ENCODE measurements at regions not wholly inside any gene's neighbourhood (a gene's known extent, or its start where the extent isn't known, plus 50 kb on each side); places are given as distances from the start of the nearest gene placed in this dataset.

GRCh38 chr11:128021349-128022006 lies 565.9 kb downstream of the ETS1 start:
- Histone ChIP-seq H3K4me3 (no peak overlapping the region), H3K4me1 (ENCODE audit: control insufficient read depth, insufficient read depth, low read length) (no peaks in the 10 kb centered on the region), H3K27ac (ENCODE audit: control insufficient read depth, insufficient read depth) (no peak overlapping the region), H4K20me1 (ENCODE audit: control insufficient read depth, insufficient read depth) (no peaks in the 10 kb centered on the region), H3K9me3 (replicated peaks; ENCODE audit: control insufficient read depth, insufficient read depth, low read length) (no peaks in the 10 kb centered on the region), H3K4me2 (ENCODE audit: control insufficient read depth, insufficient read depth) (no peak overlapping the region), H2AFZ (ENCODE audit: control insufficient read depth, low read depth, low read length) (no peak overlapping the region), H3K79me2 (ENCODE audit: control insufficient read depth, insufficient read depth, low read length) (no peaks in the 10 kb centered on the region), H3K9ac (ENCODE audit: control insufficient read depth, insufficient read depth, low read length) (no peak overlapping the region), H3K36me3 (ENCODE audit: control insufficient read depth in 2 of 2, insufficient read depth in 2 of 2, low read length in 1 of 2) (no peaks in the 10 kb centered on the region), H3K27me3 (replicated peaks in 1 of 2; ENCODE audit: control insufficient read depth in 2 of 2, insufficient read depth in 2 of 2, low read length in 1 of 2) (no peaks in the 10 kb centered on the region; a peak in 1 of 4 replicates)
- POLR2A ChIA-PET: no interaction called here
- no TSS peak for BruUV-seq (replicated peaks)
- FAIRE-seq (no peak), DNase-seq (ENCODE audit: low read depth, low spot score) (no peak), ATAC-seq (no peak)
- 25% methylated on average over 5 of the region's 5 CpGs for WGBS (ENCODE audit: insufficient coverage, insufficient replicate concordance, low lambda C conversion rate, missing lambda C conversion rate)
- in situ Hi-C loops (cut with MboI) (loop anchor here (10.0 kb wide), 1 partner anchor 833 kb away; no protein-coding TSS in a partner anchor), intact Hi-C loops (cut with micrococcal nuclease; ENCODE audit: unreplicated experiment) (no loop called here)
- SMC1A ChIA-PET (ENCODE audit: uncharacterized antibody, unreplicated experiment): interaction anchor here (1.4 kb wide), 1 partner anchor 10 kb away, joined by 4 read pairs; no protein-coding TSS in a partner anchor
- CTCF ChIA-PET: interaction anchor here (1.2 kb wide), 1 partner anchor 8 kb away, joined by 4 read pairs; no protein-coding TSS in a partner anchor
- RAD21 ChIA-PET (ENCODE audit: unreplicated experiment): no interaction called here
- TF ChIP-seq STAT1 (conservative IDR thresholded peaks at IDR 0.05) (no peak), NR2C2 (IDR thresholded peaks at IDR 0.05; ENCODE audit: borderline replicate concordance, control insufficient read depth, insufficient read length, low read depth) (no peak), SUPT20H (IDR thresholded peaks at IDR 0.05; ENCODE audit: borderline replicate concordance, control insufficient read depth, low read depth, low read length) (no peak), RELA (IDR thresholded peaks at IDR 0.05; ENCODE audit: borderline replicate concordance, partially characterized antibody) (no peak)

- H3K27ac ChIP-seq (ENCODE audit: control insufficient read depth, insufficient read depth): no peak overlapping the region
- intact Hi-C loops (cut with micrococcal nuclease; ENCODE audit: unreplicated experiment): no loop called here
- in situ Hi-C loops (cut with MboI): no loop called here
- H3K79me2 ChIP-seq (ENCODE audit: control insufficient read depth, insufficient read depth, low read length): no peaks in the 10 kb centered on the region
- no peaks in the 10 kb centered on the region for H3K36me3 ChIP-seq (ENCODE audit: control insufficient read depth in 2 of 2, insufficient read depth in 2 of 2, low read length in 1 of 2)
- FAIRE-seq (no peak), DNase-seq (ENCODE audit: low read depth, low spot score) (no peak), ATAC-seq (no peak)
- H3K9me3 ChIP-seq (replicated peaks; ENCODE audit: control insufficient read depth, insufficient read depth, low read length): no peaks in the 10 kb centered on the region
- no peak overlapping the region for H3K9ac ChIP-seq (ENCODE audit: control insufficient read depth, insufficient read depth, low read length)
- no TSS peak for BruUV-seq (replicated peaks)
- no peak overlapping the region for H3K4me3 ChIP-seq
- H2AFZ ChIP-seq (ENCODE audit: control insufficient read depth, low read depth, low read length): no peak overlapping the region
- SMC1A ChIA-PET (ENCODE audit: uncharacterized antibody, unreplicated experiment): no interaction called here
- no peaks in the 10 kb centered on the region; a peak in 1 of 4 replicates for H3K27me3 ChIP-seq (replicated peaks in 1 of 2; ENCODE audit: control insufficient read depth in 2 of 2, insufficient read depth in 2 of 2, low read length in 1 of 2)
- POLR2A ChIA-PET: no interaction called here
- H4K20me1 ChIP-seq (ENCODE audit: control insufficient read depth, insufficient read depth): no peaks in the 10 kb centered on the region
- no peak overlapping the region for H3K4me2 ChIP-seq (ENCODE audit: control insufficient read depth, insufficient read depth)
- CTCF ChIA-PET: no interaction called here
- RAD21 ChIA-PET (ENCODE audit: unreplicated experiment): no interaction called here
- 95% methylated on average over 5 of the region's 6 CpGs for WGBS (ENCODE audit: insufficient coverage, insufficient replicate concordance, low lambda C conversion rate, missing lambda C conversion rate)
- no peaks in the 10 kb centered on the region for H3K4me1 ChIP-seq (ENCODE audit: control insufficient read depth, insufficient read depth, low read length)
- TF ChIP-seq ELK1 (IDR thresholded peaks at IDR 0.05; ENCODE audit: low read depth, low read length) (no peak), PBX3 (IDR thresholded peaks at IDR 0.05; ENCODE audit: insufficient replicate concordance, low read depth, low read length) (no peak), POU2F2 (IDR thresholded peaks at IDR 0.05; ENCODE audit: borderline replicate concordance, low read depth, low read length) (no peak), TCF7 (IDR thresholded peaks at IDR 0.05; ENCODE audit: borderline replicate concordance) (no peak), REST (IDR thresholded peaks at IDR 0.05; ENCODE audit: low read depth, low read length) (no peak), CEBPB (IDR thresholded peaks at IDR 0.05; ENCODE audit: borderline replicate concordance in 1 of 2, low read depth in 2 of 2, low read length in 2 of 2) (no peak), NR2F1 (conservative IDR thresholded peaks at IDR 0.05) (no peak), POLR2A (IDR thresholded peaks at IDR 0.05; ENCODE audit: low read depth, low read length) (no peak)
Observed at GRCh38 chr11:128018692-128019091, 568.7 kb downstream of the ETS1 start.

Data from GM12878 (cell line).